Hepatocyte (in vitro differentiated cells): ENCODE measurements at regions not wholly inside any gene's neighbourhood (a gene's known extent, or its start where the extent isn't known, plus 50 kb on each side); places are given as distances from the start of the nearest gene placed in this dataset.

Experiments used
- DNase-seq: peaks from one replicate; pipeline ENCODE4 v3.0.0-alpha.2; 2016; ENCODE audit warnings: low spot score
- H2AFZ ChIP-seq: fragments of 200-600 bp; sonication (generic); 2 replicates; pipeline ENCODE4 v1.6.0; 2016; ENCODE audit warnings: antibody characterized with exemption, mild to moderate bottlenecking
- H3K27ac ChIP-seq: fragments of 200-600 bp; sonication (generic); 2 replicates; pipeline ENCODE4 v1.5.1; 2016; ENCODE audit warnings: mild to moderate bottlenecking
- H3K27me3 ChIP-seq: fragments of 200-600 bp; sonication (generic); 2 replicates; pipeline ENCODE4 v1.6.1; 2016
- H3K36me3 ChIP-seq: fragments of 200-600 bp; sonication (generic); replicated peaks from 2 replicates; pipeline ENCODE4 v1.5.1; 2016; ENCODE audit warnings: low read depth; ENCODE audit not compliant: insufficient read depth
- H3K4me1 ChIP-seq: fragments of 200-600 bp; sonication (generic); 2 replicates; pipeline ENCODE4 v1.5.1; 2016; ENCODE audit warnings: mild to moderate bottlenecking, moderate library complexity; ENCODE audit not compliant: insufficient read depth
- H3K4me2 ChIP-seq: fragments of 200-600 bp; sonication (generic); 2 replicates; pipeline ENCODE4 v1.6.0; 2016
- H3K4me3 ChIP-seq: fragments of 200-600 bp; sonication (generic); 2 replicates; pipeline ENCODE4 v1.5.1; 2016; ENCODE audit warnings: mild to moderate bottlenecking
- H3K79me2 ChIP-seq: fragments of 200-600 bp; sonication (generic); 2 replicates; pipeline ENCODE4 v1.6.0; 2017; ENCODE audit warnings: mild to moderate bottlenecking
- H3K9me2 ChIP-seq: fragments of 200-600 bp; sonication (generic); replicated peaks from 2 replicates; pipeline ENCODE4 v1.6.0; 2017; ENCODE audit warnings: mild to moderate bottlenecking; ENCODE audit not compliant: insufficient read depth
- H3K9me3 ChIP-seq: fragments of 200-600 bp; sonication (generic); 2 replicates; pipeline ENCODE4 v1.5.1; 2016; ENCODE audit warnings: low read depth, mild to moderate bottlenecking
- H4K20me1 ChIP-seq: fragments of 200-600 bp; sonication (generic); 2 replicates; pipeline ENCODE4 v1.6.0; 2016; ENCODE audit warnings: mild to moderate bottlenecking; ENCODE audit not compliant: insufficient read depth, poor library complexity, severe bottlenecking
- EZH2 ChIP-seq: fragments of 200-600 bp; sonication (generic); IDR thresholded peaks from 2 replicates; pipeline ENCODE4 v1.6.1; 2016; ENCODE audit warnings: antibody characterized with exemption, mild to moderate bottlenecking, borderline replicate concordance
- EZH2phosphoT487 ChIP-seq: fragments of 200-600 bp; sonication (generic); IDR thresholded peaks from one replicate; pipeline ENCODE4 v1.6.1; 2018; ENCODE audit warnings: antibody characterized with exemption, mild to moderate bottlenecking, low read depth, moderate library complexity; ENCODE audit not compliant: unreplicated experiment, severe bottlenecking
- WGBS: methylation state at CpG from one replicate; pipeline ENCODE4 v1.1.6; 2016; ENCODE audit warnings: low lambda C conversion rate; ENCODE audit errors: missing lambda C conversion rate; 5-methylcytosine and 5-hydroxymethylcytosine counted together
- TF ChIP-seq, protein P1 (sequence below): fragments of 200-600 bp; sonication (generic); IDR thresholded peaks from 2 replicates; pipeline ENCODE4 v1.5.1; 2016; ENCODE audit warnings: antibody characterized with exemption, mild to moderate bottlenecking; ENCODE audit not compliant: poor library complexity

- H4K20me1 ChIP-seq = no peaks in the 10 kb centered on the region
- no peaks in the 10 kb centered on the region for H3K27me3 ChIP-seq
- H3K4me2 ChIP-seq = no peak overlapping the region
- no peaks in the 10 kb centered on the region for H3K36me3 ChIP-seq
- no peaks in the 10 kb centered on the region for H3K9me3 ChIP-seq
- H3K27ac ChIP-seq = no peak overlapping the region
- no peaks in the 10 kb centered on the region for H3K79me2 ChIP-seq
- DNase-seq = no peak
- no peaks in the 10 kb centered on the region for H3K4me1 ChIP-seq
- H3K4me3 ChIP-seq = no peak overlapping the region
- no peaks in the 10 kb centered on the region for H3K9me2 ChIP-seq
- no peak overlapping the region for H2AFZ ChIP-seq
- TF ChIP-seq, protein P1, sequence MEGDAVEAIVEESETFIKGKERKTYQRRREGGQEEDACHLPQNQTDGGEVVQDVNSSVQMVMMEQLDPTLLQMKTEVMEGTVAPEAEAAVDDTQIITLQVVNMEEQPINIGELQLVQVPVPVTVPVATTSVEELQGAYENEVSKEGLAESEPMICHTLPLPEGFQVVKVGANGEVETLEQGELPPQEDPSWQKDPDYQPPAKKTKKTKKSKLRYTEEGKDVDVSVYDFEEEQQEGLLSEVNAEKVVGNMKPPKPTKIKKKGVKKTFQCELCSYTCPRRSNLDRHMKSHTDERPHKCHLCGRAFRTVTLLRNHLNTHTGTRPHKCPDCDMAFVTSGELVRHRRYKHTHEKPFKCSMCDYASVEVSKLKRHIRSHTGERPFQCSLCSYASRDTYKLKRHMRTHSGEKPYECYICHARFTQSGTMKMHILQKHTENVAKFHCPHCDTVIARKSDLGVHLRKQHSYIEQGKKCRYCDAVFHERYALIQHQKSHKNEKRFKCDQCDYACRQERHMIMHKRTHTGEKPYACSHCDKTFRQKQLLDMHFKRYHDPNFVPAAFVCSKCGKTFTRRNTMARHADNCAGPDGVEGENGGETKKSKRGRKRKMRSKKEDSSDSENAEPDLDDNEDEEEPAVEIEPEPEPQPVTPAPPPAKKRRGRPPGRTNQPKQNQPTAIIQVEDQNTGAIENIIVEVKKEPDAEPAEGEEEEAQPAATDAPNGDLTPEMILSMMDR = no peak
- no peak for TF ChIP-seq EZH2phosphoT487
- no peak for TF ChIP-seq EZH2
These were observed 518.9 kb downstream of the TLR4 start for GRCh38 chr9:118223111-118223510.

DNA sequence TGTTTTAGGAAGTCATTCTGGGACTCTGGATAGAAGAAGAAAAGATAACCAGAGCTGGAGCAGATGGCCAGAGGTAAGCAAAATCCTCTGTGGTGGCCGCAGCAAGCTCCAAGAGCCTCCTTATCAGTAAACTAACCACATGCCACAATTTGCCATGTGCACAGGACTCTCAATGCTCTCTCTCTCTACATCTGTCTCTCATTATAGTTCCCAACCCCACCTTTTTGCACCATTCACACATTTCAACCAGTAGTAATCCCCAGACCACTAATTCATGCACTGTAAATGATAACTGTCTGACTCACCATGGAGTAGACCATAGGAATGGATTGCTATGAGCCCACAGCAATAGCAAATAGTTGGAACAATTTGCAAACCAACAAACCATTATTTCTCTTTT, 526.1 kb downstream of the TLR4 start:
- no peak for TF ChIP-seq EZH2
- TF ChIP-seq EZH2phosphoT487 = no peak
- TF ChIP-seq, protein P1 = no peak
- no peaks in the 10 kb centered on the region for H4K20me1 ChIP-seq
- H3K36me3 ChIP-seq = no peaks in the 10 kb centered on the region
- H3K4me1 ChIP-seq = no peaks in the 10 kb centered on the region
- no peaks in the 10 kb centered on the region for H3K9me2 ChIP-seq
- DNase-seq = no peak
- no peak overlapping the region for H3K4me2 ChIP-seq
- no peaks in the 10 kb centered on the region for H3K9me3 ChIP-seq
- no peak overlapping the region for H3K4me3 ChIP-seq
- no peak overlapping the region for H2AFZ ChIP-seq
- no peaks in the 10 kb centered on the region for H3K79me2 ChIP-seq
- WGBS = 9% methylated on average over 1 of the region's 1 CpG
- H3K27me3 ChIP-seq = no peaks in the 10 kb centered on the region
- H3K27ac ChIP-seq = no peak overlapping the region

DNA sequence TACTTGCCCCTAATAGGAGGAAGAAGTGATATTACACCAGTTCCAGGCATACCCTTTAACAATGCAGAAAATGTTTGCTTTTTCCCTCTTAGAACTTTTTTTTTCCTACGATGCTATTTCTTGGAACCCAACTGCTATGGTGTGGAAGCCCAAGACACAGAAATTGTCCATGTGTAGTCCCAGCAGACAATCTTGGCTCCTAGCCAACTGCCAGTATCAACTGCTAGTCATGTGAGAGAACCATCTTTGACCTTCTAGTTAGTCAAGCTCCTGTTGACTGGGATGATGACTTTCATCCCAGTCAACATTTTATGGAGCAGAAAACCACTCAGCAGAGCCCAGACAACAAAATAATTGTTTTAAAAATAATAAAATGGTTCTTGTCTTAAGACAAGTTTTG, 532.4 kb downstream of the TLR4 start:
- H3K9me2 ChIP-seq = no peaks in the 10 kb centered on the region
- no peaks in the 10 kb centered on the region for H4K20me1 ChIP-seq
- TF ChIP-seq EZH2phosphoT487 = no peak
- H3K27me3 ChIP-seq = no peaks in the 10 kb centered on the region
- H3K27ac ChIP-seq = no peak overlapping the region
- H3K4me3 ChIP-seq = no peak overlapping the region
- no peak overlapping the region for H3K4me2 ChIP-seq
- WGBS = 84% methylated on average over 1 of the region's 1 CpG
- no peaks in the 10 kb centered on the region for H3K9me3 ChIP-seq
- no peaks in the 10 kb centered on the region for H3K4me1 ChIP-seq
- H3K36me3 ChIP-seq = no peaks in the 10 kb centered on the region
- H3K79me2 ChIP-seq = no peaks in the 10 kb centered on the region
- H2AFZ ChIP-seq = no peak overlapping the region
- no peak for DNase-seq

DNA sequence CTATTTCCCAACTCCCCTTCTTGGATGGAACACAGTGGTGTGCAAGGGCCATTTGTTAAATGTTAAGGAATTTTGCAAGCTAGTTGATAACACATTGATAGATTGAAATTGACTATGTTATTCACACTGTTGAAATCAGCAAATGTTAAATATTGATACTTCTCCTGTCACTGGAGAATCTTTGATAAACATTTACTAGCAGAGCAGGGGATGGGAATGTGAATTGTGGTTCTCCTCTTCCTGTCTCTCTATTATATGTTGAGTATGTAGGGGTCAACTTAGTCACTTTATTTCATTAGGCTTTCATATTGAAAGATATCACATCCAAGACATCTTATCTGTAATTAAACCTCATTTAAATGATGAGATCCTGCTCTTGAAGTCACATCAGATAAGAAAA, 533.9 kb downstream of the TLR4 start:
- H3K27me3 ChIP-seq = no peaks in the 10 kb centered on the region
- H4K20me1 ChIP-seq = no peaks in the 10 kb centered on the region
- H3K4me3 ChIP-seq = no peak overlapping the region
- H3K9me2 ChIP-seq = no peaks in the 10 kb centered on the region
- TF ChIP-seq, protein P1 = no peak
- TF ChIP-seq EZH2 (no peak), EZH2phosphoT487 (no peak)
- no peak overlapping the region for H3K4me2 ChIP-seq
- H3K4me1 ChIP-seq = no peaks in the 10 kb centered on the region
- H3K9me3 ChIP-seq = no peaks in the 10 kb centered on the region
- H3K79me2 ChIP-seq = no peaks in the 10 kb centered on the region
- no peak overlapping the region for H2AFZ ChIP-seq
- no peak overlapping the region for H3K27ac ChIP-seq
- DNase-seq = no peak
- no peaks in the 10 kb centered on the region for H3K36me3 ChIP-seq
